Astrocyte (in vitro differentiated cells and primary cell): ENCODE measurements at regions not wholly inside any gene's neighbourhood (a gene's known extent, or its start where the extent isn't known, plus 50 kb on each side); places are given as distances from the start of the nearest gene placed in this dataset.
"Not testable (repeated sequence)": the region's sequence is repeated elsewhere in the genome, so short reads cannot be mapped to it uniquely, and the experiment has no call there.

ENCODE experiments used
- DNase-seq: peaks from one replicate; pipeline ENCODE4 v3.0.0-alpha.2; 2010; ENCODE audit warnings: low read depth
- FAIRE-seq: peaks from 2 replicates; lab custom pipeline; 2011; peaks lifted over from hg19 to GRCh38; lab: Jason Lieb, UNC
- H2AFZ ChIP-seq: 2 replicates; pipeline ENCODE4 v1.6.0; 2012; ENCODE audit warnings: low read depth, low read length, inconsistent platforms
- H3K27ac ChIP-seq: 2 replicates; pipeline ENCODE4 v1.5.1; 2011; ENCODE audit warnings: low read depth, low read length, inconsistent platforms
- H3K27me3 ChIP-seq: 2 replicates; pipeline ENCODE4 v1.6.0; 2011; ENCODE audit warnings: low read length, inconsistent platforms; ENCODE audit not compliant: insufficient read depth
- H3K36me3 ChIP-seq: 2 replicates; pipeline ENCODE4 v1.5.1; 2011; ENCODE audit warnings: low read length, inconsistent platforms; ENCODE audit not compliant: insufficient read depth
- H3K4me1 ChIP-seq: 2 replicates; pipeline ENCODE4 v1.5.1; 2011; ENCODE audit warnings: low read length, inconsistent platforms; ENCODE audit not compliant: insufficient read depth
- H3K4me2 ChIP-seq: 2 replicates; pipeline ENCODE4 v1.6.0; 2012; ENCODE audit warnings: low read length, inconsistent platforms
- H3K4me3 ChIP-seq: 2 replicates; pipeline ENCODE4 v1.5.1; 2011; ENCODE audit warnings: low read depth, mild to moderate bottlenecking, low read length, inconsistent platforms; ENCODE audit not compliant: insufficient read depth
- H3K79me2 ChIP-seq: 2 replicates; pipeline ENCODE4 v1.6.0; 2012; ENCODE audit warnings: mild to moderate bottlenecking, low read length, inconsistent platforms; ENCODE audit not compliant: insufficient read depth
- H3K9ac ChIP-seq: 2 replicates; pipeline ENCODE4 v1.6.0; 2012; ENCODE audit warnings: mild to moderate bottlenecking, low read length, inconsistent platforms
- H3K9me3 ChIP-seq: 2 replicates; pipeline ENCODE4 v1.5.1; 2012; ENCODE audit warnings: low read depth, mild to moderate bottlenecking, low read length, inconsistent platforms; ENCODE audit not compliant: insufficient read depth
- H4K20me1 ChIP-seq: 2 replicates; pipeline ENCODE4 v1.6.0; 2012; ENCODE audit warnings: low read length, inconsistent platforms; ENCODE audit not compliant: insufficient read depth
- H3K27ac Mint-ChIP-seq: one replicate; pipeline ENCODE4 v1.8.0; 2021; ENCODE audit warnings: mild to moderate bottlenecking, mixed read lengths; ENCODE audit not compliant: unreplicated experiment
- H3K27me3 Mint-ChIP-seq: one replicate; pipeline ENCODE4 v1.8.0; 2021; ENCODE audit warnings: low read depth, mixed read lengths; ENCODE audit not compliant: unreplicated experiment
- H3K36me3 Mint-ChIP-seq: one replicate; pipeline ENCODE4 v1.8.0; 2021; ENCODE audit warnings: low read depth, mixed read lengths; ENCODE audit not compliant: unreplicated experiment
- H3K4me1 Mint-ChIP-seq: one replicate; pipeline ENCODE4 v1.8.0; 2021; ENCODE audit warnings: low read depth, mixed read lengths; ENCODE audit not compliant: unreplicated experiment
- H3K4me3 Mint-ChIP-seq: one replicate; pipeline ENCODE4 v1.8.0; 2021; ENCODE audit warnings: mild to moderate bottlenecking, moderate library complexity, mixed read lengths; ENCODE audit not compliant: unreplicated experiment
- H3K9me3 Mint-ChIP-seq: one replicate; pipeline ENCODE4 v1.8.0; 2021; ENCODE audit warnings: mild to moderate bottlenecking, mixed read lengths; ENCODE audit not compliant: unreplicated experiment
- CTCF ChIP-seq: IDR thresholded peaks from 2 replicates; pipeline ENCODE4 v1.5.1; 2011; ENCODE audit warnings: low read depth, mild to moderate bottlenecking, inconsistent platforms, low read length, moderate library complexity; ENCODE audit not compliant: insufficient read depth
- EZH2 ChIP-seq: IDR thresholded peaks from 2 replicates; pipeline ENCODE4 v1.6.1; 2012; ENCODE audit warnings: mild to moderate bottlenecking, low read length, inconsistent platforms; ENCODE audit not compliant: insufficient read depth

- Histone ChIP-seq H3K27me3 (no peaks in the 10 kb centered on the region), H3K4me2 (no peak overlapping the region), H3K36me3 (no peaks in the 10 kb centered on the region), H3K9ac (no peak overlapping the region), H3K79me2 (no peaks in the 10 kb centered on the region), H3K9me3 (no peaks in the 10 kb centered on the region), H4K20me1 (no peaks in the 10 kb centered on the region), H3K27ac (no peak overlapping the region), H3K4me1 (no peaks in the 10 kb centered on the region), H3K4me3 (no peak overlapping the region), H2AFZ (no peak overlapping the region)
- peaks cover 12% of the 10 kb centered on the region for H3K27me3 Mint-ChIP-seq
- H3K4me3 Mint-ChIP-seq, result no peak overlapping the region
- peaks cover 1% of the 10 kb centered on the region for H3K4me1 Mint-ChIP-seq
- H3K36me3 Mint-ChIP-seq, result no peaks in the 10 kb centered on the region
- DNase-seq (no peak), FAIRE-seq (no peak)
- no peak for TF ChIP-seq EZH2
- H3K27ac Mint-ChIP-seq, result no peak overlapping the region
- H3K9me3 Mint-ChIP-seq, result peaks cover 3% of the 10 kb centered on the region
Observed at GRCh38 chr2:176794392-176794791, 418.2 kb upstream of the HNRNPA3 start.

- Histone ChIP-seq H3K9ac (no peak overlapping the region), H3K36me3 (no peaks in the 10 kb centered on the region), H4K20me1 (no peaks in the 10 kb centered on the region), H3K79me2 (no peaks in the 10 kb centered on the region), H3K4me3 (no peak overlapping the region), H3K27ac (no peak overlapping the region), H3K4me2 (no peak overlapping the region), H3K4me1 (no peaks in the 10 kb centered on the region), H3K27me3 (no peaks in the 10 kb centered on the region), H2AFZ (no peak overlapping the region), H3K9me3 (no peaks in the 10 kb centered on the region)
- no peaks in the 10 kb centered on the region for H3K4me1 Mint-ChIP-seq
- H3K27ac Mint-ChIP-seq, result no peak overlapping the region
- H3K9me3 Mint-ChIP-seq, result peaks cover 2% of the 10 kb centered on the region
- no peaks in the 10 kb centered on the region for H3K36me3 Mint-ChIP-seq
- peaks cover 11% of the 10 kb centered on the region for H3K27me3 Mint-ChIP-seq
- no peak for DNase-seq
- TF ChIP-seq CTCF (no peak), EZH2 (no peak)
- H3K4me3 Mint-ChIP-seq, result no peak overlapping the region
- FAIRE-seq, result no peak
Observed at GRCh38 chr2:176795823-176796222, 416.8 kb upstream of the HNRNPA3 start.

- not testable (repeated sequence) for H3K4me2 ChIP-seq, H3K36me3 Mint-ChIP-seq, H3K4me3 Mint-ChIP-seq, H3K4me1 ChIP-seq, FAIRE-seq, H3K79me2 ChIP-seq, H2AFZ ChIP-seq, H3K4me3 ChIP-seq, H3K27me3 ChIP-seq, H3K36me3 ChIP-seq, H3K4me1 Mint-ChIP-seq, H3K27me3 Mint-ChIP-seq, DNase-seq, H3K27ac ChIP-seq, H3K9me3 ChIP-seq, H4K20me1 ChIP-seq, H3K27ac Mint-ChIP-seq, H3K9me3 Mint-ChIP-seq, H3K9ac ChIP-seq
Observed at GRCh38 chr2:176796677-176797076, 415.9 kb upstream of the HNRNPA3 start.

- peaks cover 1% of the 10 kb centered on the region for H3K27me3 Mint-ChIP-seq
- Histone ChIP-seq H3K27ac (no peak overlapping the region), H3K4me2 (no peak overlapping the region), H2AFZ (no peak overlapping the region), H4K20me1 (no peaks in the 10 kb centered on the region), H3K4me3 (no peak overlapping the region), H3K9ac (no peak overlapping the region), H3K36me3 (no peaks in the 10 kb centered on the region), H3K79me2 (no peaks in the 10 kb centered on the region), H3K27me3 (no peaks in the 10 kb centered on the region), H3K9me3 (no peaks in the 10 kb centered on the region), H3K4me1 (no peaks in the 10 kb centered on the region)
- no peaks in the 10 kb centered on the region for H3K36me3 Mint-ChIP-seq
- H3K27ac Mint-ChIP-seq, result no peak overlapping the region
- no peaks in the 10 kb centered on the region for H3K9me3 Mint-ChIP-seq
- H3K4me3 Mint-ChIP-seq, result no peak overlapping the region
- no peak for DNase-seq
- no peaks in the 10 kb centered on the region for H3K4me1 Mint-ChIP-seq
- FAIRE-seq, result no peak
- no peak for TF ChIP-seq EZH2
- no peak for TF ChIP-seq CTCF
Observed at GRCh38 chr2:176804392-176804791, 408.2 kb upstream of the HNRNPA3 start.
